BLaER1 treated with 17β-estradiol and CSF1 and Interleukin-3, amounts not matched to agents 10 nM and 100 nM (cell line): ENCODE measurements at regions not wholly inside any gene's neighbourhood (a gene's known extent, or its start where the extent isn't known, plus 50 kb on each side); places are given as distances from the start of the nearest gene placed in this dataset.
"Not testable (repeated sequence)": the region's sequence is repeated elsewhere in the genome, so short reads cannot be mapped to it uniquely, and the experiment has no call there.

Experiments used
- H3K27ac ChIP-seq, 11 experiments: shearing (Covaris generic); formaldehyde crosslinking; 2 replicates each; pipeline ENCODE4 v1.8.1; 2022
- H3K27me3 ChIP-seq, 11 experiments: shearing (Covaris generic); formaldehyde crosslinking; 2 replicates each; pipeline ENCODE4 v1.8.1; 2022
- H3K36me3 ChIP-seq, 11 experiments: shearing (Covaris generic); formaldehyde crosslinking; 2 replicates each; pipeline ENCODE4 v1.8.1; 2022
- H3K4me1 ChIP-seq, 10 experiments: shearing (Covaris generic); formaldehyde crosslinking; 2 replicates each; pipeline ENCODE4 v1.8.1; 2022
- H3K4me2 ChIP-seq, 11 experiments: shearing (Covaris generic); formaldehyde crosslinking; 2 replicates each; pipeline ENCODE4 v1.8.1; 2022
- H3K4me3 ChIP-seq, 10 experiments: shearing (Covaris generic); formaldehyde crosslinking; 2 replicates each; pipeline ENCODE4 v1.8.1; 2022
- H3K9ac ChIP-seq, 11 experiments: shearing (Covaris generic); formaldehyde crosslinking; 2 replicates each; pipeline ENCODE4 v1.8.1; 2022
- H3K9me3 ChIP-seq, 11 experiments: shearing (Covaris generic); formaldehyde crosslinking; replicated peaks in 1 of 11; 2 replicates each; pipeline ENCODE4 v1.8.1; 2022
- H4K20me1 ChIP-seq, 11 experiments: shearing (Covaris generic); formaldehyde crosslinking; 2 replicates each; pipeline ENCODE4 v1.8.1; 2022
- Cebpa-rat ChIP-seq, 11 experiments: shearing (Covaris generic); IDR thresholded peaks; 2 replicates each; pipeline ENCODE4 v1.8.1; 2022

GRCh38 chrX:4028151-4028550 lies 314.7 kb upstream of the PRKX start:
- Histone ChIP-seq H3K9ac (no peak overlapping the region), H3K4me2 (no peak overlapping the region), H3K36me3 (no peaks in the 10 kb centered on the region), H3K27ac (no peak overlapping the region), H4K20me1 (no peaks in the 10 kb centered on the region), H3K9me3 (peaks cover 0 to 11% (median 2%) of the 10 kb centered on the region in 11 experiments; a peak in 6 of 22 replicates), H3K4me1 (no peaks in the 10 kb centered on the region), H3K27me3 (no peaks in the 10 kb centered on the region), H3K4me3 (no peak overlapping the region)
- TF ChIP-seq Cebpa-rat (IDR thresholded peaks at IDR 0.05): no peak

GRCh38 chrX:4005281-4005680 lies 291.8 kb upstream of the PRKX start:
- Histone ChIP-seq H3K4me1 (no peaks in the 10 kb centered on the region), H3K9me3 (no peaks in the 10 kb centered on the region), H3K27ac (no peak overlapping the region), H3K4me2 (no peak overlapping the region), H3K36me3 (no peaks in the 10 kb centered on the region), H3K4me3 (no peak overlapping the region), H3K27me3 (no peaks in the 10 kb centered on the region), H4K20me1 (no peaks in the 10 kb centered on the region), H3K9ac (no peak overlapping the region)
- no peak for TF ChIP-seq Cebpa-rat (IDR thresholded peaks at IDR 0.05)

DNA sequence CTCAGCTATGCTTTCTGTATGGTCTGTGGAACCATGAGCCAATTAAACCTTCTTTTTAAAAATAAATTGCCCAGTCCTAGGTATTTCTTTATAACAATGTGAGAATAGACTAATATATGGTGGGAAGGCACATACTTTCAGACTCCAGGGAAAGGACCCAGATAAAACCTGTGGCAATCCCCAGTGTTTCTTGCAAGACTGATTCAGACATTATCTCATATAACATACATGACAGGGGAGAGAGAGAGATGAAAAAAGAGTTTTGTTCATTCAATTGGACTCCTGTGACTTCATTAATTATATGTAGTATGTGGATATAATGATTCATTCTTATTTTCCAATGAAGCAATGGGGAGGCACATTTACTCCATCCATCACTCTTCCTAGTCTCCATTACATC lies 291.4 kb upstream of the PRKX start:
- Histone ChIP-seq H3K4me1 (no peaks in the 10 kb centered on the region), H3K4me3 (no peak overlapping the region), H3K27me3 (no peaks in the 10 kb centered on the region), H4K20me1 (no peaks in the 10 kb centered on the region), H3K27ac (no peak overlapping the region), H3K36me3 (no peaks in the 10 kb centered on the region), H3K9ac (no peak overlapping the region), H3K4me2 (no peak overlapping the region), H3K9me3 (no peaks in the 10 kb centered on the region)
- no peak for TF ChIP-seq Cebpa-rat (IDR thresholded peaks at IDR 0.05)

DNA sequence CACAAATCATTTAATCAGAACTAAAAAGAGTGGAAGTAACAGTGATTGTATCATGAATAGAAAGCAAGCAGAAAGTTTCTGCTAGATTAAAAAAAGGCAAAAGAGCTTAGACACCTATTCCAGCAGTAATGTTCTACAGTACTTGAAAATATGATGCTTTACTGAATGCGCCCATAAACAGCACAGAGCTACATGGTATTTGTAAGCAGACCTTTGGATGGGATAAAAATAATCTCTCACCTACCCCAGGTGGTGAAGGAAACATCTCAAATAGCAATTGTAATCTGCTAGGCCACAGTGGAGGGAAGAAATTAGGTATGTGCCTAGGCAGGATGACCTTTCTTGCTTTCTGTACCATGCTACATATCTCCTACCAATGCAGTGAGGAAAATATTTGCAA lies 280.9 kb upstream of the PRKX start:
- Histone ChIP-seq H3K4me2 (no peak overlapping the region), H3K4me1 (no peaks in the 10 kb centered on the region), H3K9ac (no peak overlapping the region), H3K27ac (no peak overlapping the region), H4K20me1 (no peaks in the 10 kb centered on the region), H3K36me3 (no peaks in the 10 kb centered on the region), H3K27me3 (no peaks in the 10 kb centered on the region), H3K9me3 (peaks cover 0 to 19% (median 8%) of the 10 kb centered on the region in 11 experiments; a peak in 13 of 22 replicates), H3K4me3 (no peak overlapping the region)
- no peak for TF ChIP-seq Cebpa-rat (IDR thresholded peaks at IDR 0.05)

DNA sequence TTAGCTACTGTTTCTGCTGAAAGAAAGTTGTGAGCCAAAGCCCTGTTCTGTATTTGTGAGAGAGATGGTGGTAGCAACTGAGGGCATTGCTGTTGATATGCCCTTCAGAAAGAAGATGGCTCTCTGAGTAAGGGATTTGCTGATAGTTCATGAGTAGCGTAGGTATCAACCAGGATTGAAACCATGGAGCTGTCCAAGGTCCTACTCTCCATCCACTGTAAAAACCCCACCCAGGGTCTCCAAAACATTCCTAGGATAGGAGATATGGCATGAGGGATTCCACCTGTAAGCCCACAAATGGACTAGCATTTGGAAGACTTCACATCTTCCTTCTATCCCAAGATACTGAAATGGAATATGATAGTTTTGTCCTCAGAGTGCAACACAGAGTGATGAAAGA lies 277.1 kb upstream of the PRKX start:
- no peak overlapping the region for H3K27ac ChIP-seq

DNA sequence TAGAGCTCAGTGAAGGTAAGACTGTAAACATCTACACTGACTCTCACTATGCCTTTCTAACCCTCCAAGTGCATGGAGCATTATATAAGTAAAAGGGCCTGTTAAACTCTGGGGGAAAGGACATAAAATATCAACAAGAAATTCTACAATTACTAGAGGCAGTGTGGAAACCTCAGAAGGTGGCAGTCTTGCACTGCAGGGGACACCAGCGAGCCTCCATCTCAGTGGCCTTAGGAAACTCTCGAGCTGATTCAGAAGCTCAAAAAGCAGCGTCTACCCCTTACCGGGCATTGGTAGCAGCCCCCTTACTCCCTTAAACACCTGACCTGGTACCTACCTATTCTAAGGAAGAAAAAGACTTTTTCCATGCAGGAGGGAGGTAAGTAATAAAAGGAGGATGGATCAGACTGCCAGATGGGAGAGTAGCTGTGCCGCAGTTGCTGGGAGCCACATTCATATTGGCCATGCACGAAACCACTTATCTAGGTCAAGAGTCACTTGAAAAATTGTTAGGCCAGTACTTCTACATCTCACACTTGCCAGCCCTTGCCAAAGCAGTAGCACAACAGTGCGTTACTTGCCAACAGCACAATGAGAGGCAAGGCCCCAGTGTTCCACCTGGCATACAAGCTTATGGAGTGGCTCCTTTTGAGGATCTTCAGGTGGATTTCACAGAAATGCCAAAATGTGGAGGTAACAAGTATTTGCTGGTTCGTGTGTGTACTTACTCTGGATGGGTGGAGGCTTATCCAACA lies 258.8 kb upstream of the PRKX start:
- H3K36me3 ChIP-seq, H3K4me1 ChIP-seq, H3K4me3 ChIP-seq, H3K27ac ChIP-seq, H4K20me1 ChIP-seq, H3K4me2 ChIP-seq, H3K9me3 ChIP-seq, H3K27me3 ChIP-seq, H3K9ac ChIP-seq: not testable (repeated sequence)

More for the DNA sequence above, 277.1 kb upstream of the PRKX start:
- H3K4me1 ChIP-seq: no peaks in the 10 kb centered on the region
- H3K9ac ChIP-seq: no peak overlapping the region
- H3K9me3 ChIP-seq: peaks cover 0 to 13% (median 5%) of the 10 kb centered on the region in 11 experiments; a peak in 10 of 22 replicates
- H3K27me3 ChIP-seq: no peaks in the 10 kb centered on the region
- no peak overlapping the region for H3K4me3 ChIP-seq
- H4K20me1 ChIP-seq: no peaks in the 10 kb centered on the region
- H3K36me3 ChIP-seq: no peaks in the 10 kb centered on the region
- TF ChIP-seq Cebpa-rat (IDR thresholded peaks at IDR 0.05): no peak
- H3K4me2 ChIP-seq: no peak overlapping the region

DNA sequence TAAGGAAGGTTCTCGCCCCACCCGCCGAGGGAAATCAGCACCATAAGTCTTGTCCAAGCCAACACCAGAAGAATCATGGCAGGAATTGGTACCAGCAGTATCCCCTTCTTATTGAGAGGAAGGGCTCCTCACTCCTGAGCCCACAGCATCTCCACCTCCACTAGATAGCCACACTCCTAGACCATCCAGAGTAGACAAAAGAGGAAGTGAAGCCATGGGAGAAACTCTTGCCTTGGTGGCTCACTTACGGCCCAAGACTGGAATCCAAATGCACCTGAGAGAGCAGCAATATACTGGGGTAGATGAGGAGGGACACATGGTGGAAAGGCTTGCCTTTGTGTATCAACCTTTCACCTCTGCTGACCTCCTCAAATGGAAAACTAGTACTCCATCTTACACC lies 255.3 kb upstream of the PRKX start:
- Histone ChIP-seq H3K9me3 (peaks cover 0 to 10% (median 3%) of the 10 kb centered on the region in 11 experiments; a peak in 6 of 22 replicates), H3K27me3 (no peaks in the 10 kb centered on the region), H3K4me1 (no peaks in the 10 kb centered on the region), H3K4me2 (no peak overlapping the region), H3K4me3 (no peak overlapping the region), H3K27ac (no peak overlapping the region), H3K9ac (no peak overlapping the region), H3K36me3 (no peaks in the 10 kb centered on the region), H4K20me1 (no peaks in the 10 kb centered on the region)
- TF ChIP-seq Cebpa-rat (IDR thresholded peaks at IDR 0.05): no peak

DNA sequence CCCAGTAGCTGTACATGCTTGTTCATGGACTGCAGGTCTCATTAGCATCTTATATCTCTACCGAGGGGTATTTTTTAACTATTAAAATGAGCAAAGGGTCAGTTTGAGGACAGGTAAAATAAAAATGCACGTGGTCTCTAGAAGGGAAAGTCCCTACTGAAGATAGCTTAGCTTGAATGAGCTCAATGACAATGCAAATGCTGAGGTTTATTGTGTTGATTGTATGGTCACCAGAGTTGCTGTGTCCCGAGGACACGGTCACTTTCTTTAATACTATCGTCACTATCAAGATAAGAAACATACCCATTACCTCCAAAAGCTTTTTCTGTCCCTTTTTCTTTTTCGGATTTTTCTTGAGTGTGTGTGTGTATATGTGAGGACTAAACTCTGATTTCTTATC lies 250.5 kb upstream of the PRKX start:
- Histone ChIP-seq H3K27ac (no peak overlapping the region), H4K20me1 (no peaks in the 10 kb centered on the region), H3K4me3 (no peak overlapping the region), H3K4me2 (no peak overlapping the region), H3K36me3 (no peaks in the 10 kb centered on the region), H3K9ac (no peak overlapping the region), H3K9me3 (peaks cover 0 to 11% (median 5%) of the 10 kb centered on the region in 11 experiments; a peak in 7 of 22 replicates), H3K4me1 (no peaks in the 10 kb centered on the region; a peak in 1 of 20 replicates), H3K27me3 (no peaks in the 10 kb centered on the region)
- TF ChIP-seq Cebpa-rat (IDR thresholded peaks at IDR 0.05): no peak

DNA sequence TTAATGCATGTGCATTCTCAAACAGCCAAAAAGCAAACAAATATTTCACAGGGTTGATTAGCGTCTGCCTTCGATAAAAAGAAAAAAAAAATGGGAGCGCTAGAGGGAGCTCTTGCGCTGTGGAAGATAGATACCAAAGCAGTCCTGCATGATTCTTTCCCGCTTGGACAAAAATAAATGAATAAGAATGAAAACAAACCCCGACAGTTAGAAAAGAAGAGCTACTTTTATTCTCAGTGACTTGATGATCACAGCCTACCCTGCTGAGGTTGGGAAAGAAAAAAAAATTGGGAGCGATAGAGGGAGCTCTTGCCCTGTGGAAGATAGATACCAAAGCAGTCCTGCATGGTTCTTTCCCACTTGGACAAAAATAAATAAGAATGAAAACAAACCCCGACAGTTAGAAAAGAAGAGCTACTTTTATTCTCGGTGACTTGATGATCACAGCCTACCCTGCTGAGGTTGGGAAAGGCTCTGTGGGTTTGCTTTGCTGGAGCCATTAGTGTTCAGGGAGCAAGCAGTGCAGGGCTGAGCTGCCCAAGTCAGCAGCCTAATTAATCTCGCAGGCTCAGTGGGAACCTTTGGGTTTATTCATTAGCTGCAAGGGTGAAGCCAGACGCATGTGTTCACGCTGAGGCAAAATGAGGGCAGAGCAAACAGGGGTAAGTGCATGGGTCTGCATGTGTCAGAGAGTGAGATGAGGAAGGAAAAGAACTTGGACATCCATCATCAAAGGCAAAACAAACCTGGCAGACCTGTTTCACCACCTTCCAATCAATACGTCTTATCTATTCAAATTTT lies 249.3 kb upstream of the PRKX start:
- H3K4me2 ChIP-seq: peak overlapping the region in 4 of 11 experiments; percentile 12 to 50 (median 18); a peak in 6 of 22 replicates

More for the DNA sequence above, 249.3 kb upstream of the PRKX start:
- Histone ChIP-seq H3K4me1 (no peaks in the 10 kb centered on the region; a peak in 1 of 20 replicates), H3K27ac (no peak overlapping the region), H3K4me3 (no peak overlapping the region), H3K27me3 (no peaks in the 10 kb centered on the region), H3K36me3 (no peaks in the 10 kb centered on the region), H4K20me1 (no peaks in the 10 kb centered on the region), H3K9me3 (peaks cover 0 to 9% (median 4%) of the 10 kb centered on the region in 11 experiments; a peak in 2 of 22 replicates), H3K9ac (0 out of 22 replicates have a peak overlapping the region, but pooled peaks of 1 of the 11 experiments have one; percentile 18)
- no peak for TF ChIP-seq Cebpa-rat (IDR thresholded peaks at IDR 0.05)
